SKM-1 (cell line): ENCODE measurements at regions not wholly inside any gene's neighbourhood (a gene's known extent, or its start where the extent isn't known, plus 50 kb on each side); places are given as distances from the start of the nearest gene placed in this dataset.
"Not testable (repeated sequence)": the region's sequence is repeated elsewhere in the genome, so short reads cannot be mapped to it uniquely, and the experiment has no call there.

Source experiments
- DNase-seq: peaks from one replicate; lab custom pipeline; 2025; ENCODE audit not compliant: unreplicated experiment; lab: John Stamatoyannopoulos, UW

- DNase-seq = no peak
Observed at GRCh38 chr3:107465064-107465631, 57.6 kb upstream of the BBX start.

DNA sequence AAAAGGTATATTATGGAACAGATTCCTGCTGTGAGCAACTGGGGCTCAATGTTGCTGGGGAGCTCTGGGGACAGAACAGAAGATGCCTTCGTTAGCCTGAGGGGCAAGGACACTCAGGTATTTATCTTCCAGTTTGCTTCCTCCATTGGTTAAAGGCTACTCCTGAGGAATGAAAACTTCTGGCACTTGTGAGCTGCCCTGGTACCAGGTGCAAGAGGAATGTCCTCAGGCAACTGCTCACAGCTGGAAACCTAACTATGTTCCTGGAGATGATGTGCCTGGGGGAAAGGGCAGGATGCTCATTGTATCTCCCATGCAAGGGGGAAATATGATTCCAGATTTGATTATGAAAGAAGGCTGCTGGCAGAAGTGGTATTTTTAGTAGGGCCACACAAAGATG, 54.0 kb upstream of the BBX start:
- no peak for DNase-seq

DNA sequence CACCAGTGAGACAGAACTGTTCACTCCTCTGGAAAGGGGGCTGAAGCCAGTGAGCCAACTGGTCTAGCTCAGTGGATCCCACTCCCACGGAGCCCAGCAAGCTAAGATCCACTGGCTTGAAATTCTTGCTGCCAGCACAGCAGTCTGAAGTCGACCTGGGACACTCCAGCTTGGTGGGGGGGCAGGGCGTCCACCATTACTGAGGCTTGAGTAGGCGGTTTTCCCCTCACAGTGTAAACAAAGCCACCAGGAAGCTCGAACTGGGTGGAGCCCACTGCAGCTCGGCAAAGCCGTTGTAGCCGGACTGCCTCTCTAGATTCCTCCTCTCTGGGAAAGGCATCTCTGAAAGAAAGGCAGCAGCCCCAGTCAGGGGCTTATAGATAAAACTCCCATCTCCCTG, 52.3 kb upstream of the BBX start:
- DNase-seq = not testable (repeated sequence)
